Thyroid gland (tissue), 4 donors: ENCODE measurements at regions not wholly inside any gene's neighbourhood (a gene's known extent, or its start where the extent isn't known, plus 50 kb on each side); places are given as distances from the start of the nearest gene placed in this dataset.

Experiments
- POLR2A ChIP-seq, 2 donors: fragments of 450-650 bp; IDR thresholded peaks; one replicate each; pipeline ENCODE4 v1.6.1; 2017; ENCODE audit warnings: antibody characterized with exemption in 2 of 2, mild to moderate bottlenecking in 2 of 2, moderate library complexity in 1 of 2
- TF ChIP-seq, protein P1 (sequence below), 6 experiments: fragments of 200-600 bp in 3 of 6; fragments of 450-650 bp in 3 of 6; sonication (generic) in 3 of 6; IDR thresholded peaks; one replicate each; pipeline ENCODE4 v1.5.1; 2016 to 2019; ENCODE audit warnings: antibody characterized with exemption in 6 of 6, mild to moderate bottlenecking in 2 of 6, inconsistent platforms in 1 of 6, moderate library complexity in 1 of 6

DNA sequence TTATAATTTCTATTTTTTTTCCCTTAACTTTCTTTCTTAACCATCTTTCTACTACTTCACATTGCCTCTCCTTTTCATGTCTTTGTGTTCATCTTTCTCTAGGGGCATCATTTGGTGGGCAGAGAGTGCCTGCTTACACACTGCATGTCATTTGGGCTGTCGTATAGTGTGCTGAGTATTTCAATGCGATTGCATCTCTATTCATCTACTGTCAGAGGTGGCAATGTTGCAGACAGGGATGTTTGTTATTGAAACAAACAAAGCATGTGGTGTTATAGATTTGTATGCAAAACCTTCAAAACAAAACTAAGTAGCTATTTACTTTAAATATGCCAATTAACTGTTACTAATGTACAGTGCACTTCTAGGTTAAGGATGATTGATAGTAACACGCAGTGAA is 141.1 kb upstream of the MEF2C start:
- TF ChIP-seq, protein P1, sequence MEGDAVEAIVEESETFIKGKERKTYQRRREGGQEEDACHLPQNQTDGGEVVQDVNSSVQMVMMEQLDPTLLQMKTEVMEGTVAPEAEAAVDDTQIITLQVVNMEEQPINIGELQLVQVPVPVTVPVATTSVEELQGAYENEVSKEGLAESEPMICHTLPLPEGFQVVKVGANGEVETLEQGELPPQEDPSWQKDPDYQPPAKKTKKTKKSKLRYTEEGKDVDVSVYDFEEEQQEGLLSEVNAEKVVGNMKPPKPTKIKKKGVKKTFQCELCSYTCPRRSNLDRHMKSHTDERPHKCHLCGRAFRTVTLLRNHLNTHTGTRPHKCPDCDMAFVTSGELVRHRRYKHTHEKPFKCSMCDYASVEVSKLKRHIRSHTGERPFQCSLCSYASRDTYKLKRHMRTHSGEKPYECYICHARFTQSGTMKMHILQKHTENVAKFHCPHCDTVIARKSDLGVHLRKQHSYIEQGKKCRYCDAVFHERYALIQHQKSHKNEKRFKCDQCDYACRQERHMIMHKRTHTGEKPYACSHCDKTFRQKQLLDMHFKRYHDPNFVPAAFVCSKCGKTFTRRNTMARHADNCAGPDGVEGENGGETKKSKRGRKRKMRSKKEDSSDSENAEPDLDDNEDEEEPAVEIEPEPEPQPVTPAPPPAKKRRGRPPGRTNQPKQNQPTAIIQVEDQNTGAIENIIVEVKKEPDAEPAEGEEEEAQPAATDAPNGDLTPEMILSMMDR (IDR thresholded peaks at IDR 0.05), result no peak
- TF ChIP-seq POLR2A (IDR thresholded peaks at IDR 0.05), result no peak
